MV-4-11 (cell line): ENCODE measurements at regions not wholly inside any gene's neighbourhood (a gene's known extent, or its start where the extent isn't known, plus 50 kb on each side); places are given as distances from the start of the nearest gene placed in this dataset.
A peak's percentile ranks its signal among the peaks of the same experiment; 100 is the strongest.
"Not testable (repeated sequence)": the region's sequence is repeated elsewhere in the genome, so short reads cannot be mapped to it uniquely, and the experiment has no call there.

ENCODE experiments used
- DNase-seq: peaks from one replicate; lab custom pipeline; 2025; lab: John Stamatoyannopoulos, UW

DNA sequence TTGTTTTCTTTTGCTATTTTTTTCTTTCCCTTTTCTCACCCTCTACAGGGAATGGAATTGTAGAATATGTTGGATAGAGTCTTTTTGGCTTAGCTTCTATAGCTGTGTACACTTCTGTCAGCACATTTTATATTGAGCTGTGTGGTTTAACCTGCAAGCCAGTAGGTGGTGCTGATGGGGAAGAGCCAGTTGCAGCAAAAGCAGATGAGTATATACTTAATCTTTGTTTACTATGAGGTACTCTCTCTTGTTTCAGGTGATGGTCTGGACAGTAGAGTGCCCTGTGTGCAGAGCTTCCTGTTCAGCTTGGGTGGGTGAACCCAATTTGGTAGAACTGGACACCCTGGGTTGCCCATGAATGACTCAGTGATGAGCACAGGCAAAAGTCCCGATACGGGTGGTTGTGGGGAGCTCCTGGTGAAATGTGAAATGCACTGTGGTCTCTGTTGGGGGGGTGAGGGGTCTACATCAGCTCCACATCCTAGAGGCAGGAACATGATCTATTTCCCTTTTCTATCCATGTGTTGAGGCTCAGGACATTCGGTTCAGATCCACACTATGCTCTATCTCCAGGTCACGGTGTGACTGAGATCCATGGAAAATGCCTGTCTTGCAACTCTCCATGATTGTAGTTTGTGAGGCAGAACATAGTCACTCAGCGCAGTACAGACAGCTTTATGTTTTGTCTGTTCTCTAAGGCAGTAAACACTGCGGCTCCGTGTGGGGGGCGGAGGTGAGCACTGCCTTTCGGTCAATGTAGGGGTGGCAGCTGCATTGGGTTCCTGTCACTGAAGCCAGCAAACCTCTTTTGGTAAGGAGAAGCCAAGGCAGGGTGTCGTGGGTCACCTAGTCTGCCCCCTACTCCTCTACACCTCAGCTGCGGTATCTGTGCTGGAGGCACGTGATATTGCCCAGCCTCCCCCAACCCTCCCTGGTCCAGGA, 353.2 kb downstream of the PRR16 start:
- no peak for DNase-seq

GRCh38 chr5:120818128-120818527, 354.0 kb downstream of the PRR16 start:
- DNase-seq: no peak

DNA sequence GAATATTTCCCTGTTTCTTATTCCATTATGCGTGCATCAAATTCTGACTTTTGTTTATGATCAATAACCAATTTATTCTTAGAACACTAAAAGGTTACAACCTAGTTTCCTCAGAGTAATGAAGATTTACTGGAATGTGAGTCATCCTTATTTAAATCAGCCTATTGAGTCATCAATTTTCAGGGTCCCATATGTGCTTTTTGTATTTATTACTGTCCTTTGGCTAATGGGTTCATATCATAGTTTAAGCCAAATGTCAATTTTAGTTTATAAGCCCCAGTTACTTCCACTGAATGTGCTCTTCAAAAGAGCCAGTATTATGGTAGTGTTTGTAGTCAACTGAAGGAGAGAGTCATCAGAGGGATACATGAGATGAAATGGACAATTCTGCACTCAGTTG, 359.2 kb downstream of the PRR16 start:
- DNase-seq: no peak

DNA sequence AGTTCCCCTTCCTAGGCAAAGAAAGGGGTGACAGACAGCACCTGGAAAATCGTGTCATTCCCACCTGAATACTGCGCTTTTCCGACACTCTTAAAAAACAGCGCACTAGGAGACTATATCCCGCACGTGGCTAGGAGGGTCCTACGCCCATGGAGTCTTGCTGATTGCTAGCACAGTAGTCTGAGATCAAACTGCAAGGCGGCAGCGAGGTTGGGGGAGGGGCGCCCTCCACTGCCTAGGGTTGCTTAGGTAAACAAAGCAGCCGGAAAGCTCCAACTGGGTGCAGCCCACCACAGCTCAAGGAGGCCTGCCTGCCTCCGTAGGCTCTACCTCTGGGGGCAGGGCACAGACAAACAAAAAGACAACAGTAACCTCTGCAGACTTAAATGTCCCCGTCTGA, 367.5 kb downstream of the PRR16 start:
- DNase-seq: not testable (repeated sequence)

GRCh38 chr5:120841830-120842229, 377.7 kb downstream of the PRR16 start:
- no peak for DNase-seq

- DNase-seq: no peak
These were observed 379.4 kb downstream of the PRR16 start for GRCh38 chr5:120843390-120843980.

DNA sequence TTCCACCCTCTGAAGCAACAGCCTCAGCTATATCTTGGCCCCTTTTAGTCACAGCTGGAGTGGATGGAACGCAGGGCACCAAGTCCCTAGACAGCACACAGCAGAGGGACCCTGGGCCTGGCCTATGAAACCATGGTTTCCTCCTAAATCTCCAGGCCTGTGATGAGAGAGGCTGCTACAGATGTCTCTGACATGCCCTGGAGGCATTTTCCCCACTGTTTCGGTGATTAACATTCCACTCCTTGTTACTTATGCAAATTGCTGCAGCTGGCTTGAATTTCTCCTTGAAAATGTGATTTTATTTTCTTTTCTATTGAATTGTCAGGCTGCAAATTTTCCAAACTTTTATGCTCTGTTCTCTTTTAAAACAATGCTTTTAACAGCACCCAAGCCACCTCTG, 384.8 kb downstream of the PRR16 start:
- no peak for DNase-seq

DNA sequence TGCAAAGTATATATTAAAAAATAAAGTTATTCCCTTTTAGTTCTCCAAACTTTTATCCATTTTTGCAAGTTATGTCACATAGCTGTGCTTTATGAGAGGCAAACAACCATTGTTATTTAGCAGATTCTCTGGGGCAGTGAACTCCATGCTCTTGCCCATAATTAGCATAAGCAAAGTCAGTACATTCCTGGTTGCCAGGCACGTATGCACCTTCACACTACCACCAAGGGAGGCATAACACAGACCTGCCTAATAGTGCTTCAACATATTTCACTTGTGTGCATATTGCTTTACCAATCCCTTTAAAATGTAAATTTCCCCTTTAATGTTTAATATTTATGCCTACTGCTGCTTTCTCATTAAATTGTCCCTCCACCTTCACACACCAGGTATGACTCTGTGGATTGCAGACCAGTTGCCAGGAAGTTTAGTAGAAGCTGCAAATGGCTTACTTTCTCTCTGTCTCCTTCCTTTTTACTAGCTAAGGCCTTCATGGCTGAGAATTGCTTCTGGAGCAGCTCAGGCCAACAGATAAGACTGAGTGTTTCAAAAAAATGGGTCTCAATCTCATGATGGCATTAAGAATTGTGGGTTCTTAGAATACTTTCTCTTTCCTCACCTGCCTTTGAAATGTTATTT, 388.2 kb downstream of the PRR16 start:
- DNase-seq: no peak

- no peak for DNase-seq
These were observed 402.9 kb downstream of the PRR16 start for GRCh38 chr5:120866997-120867396.

DNA sequence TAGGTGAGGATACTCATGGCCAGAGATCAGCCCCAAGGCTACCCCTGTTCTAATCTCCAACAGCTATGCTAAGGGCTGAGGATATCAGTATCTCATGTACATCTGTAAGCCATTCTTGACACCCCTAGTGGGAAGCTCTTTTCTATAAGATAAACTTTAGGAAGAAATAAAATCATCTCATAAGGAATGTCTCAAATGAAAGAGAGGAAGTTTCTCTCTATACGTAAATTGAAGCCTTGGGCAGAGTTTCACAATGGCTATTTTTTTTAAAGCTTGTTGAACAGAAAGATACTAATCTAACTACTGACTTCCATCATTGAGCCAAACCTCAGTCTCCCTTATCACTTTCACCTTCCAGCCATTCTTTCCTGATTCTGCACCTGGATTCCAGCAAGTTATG, 405.7 kb downstream of the PRR16 start:
- no peak for DNase-seq

GRCh38 chr5:120872297-120872696, 408.2 kb downstream of the PRR16 start:
- DNase-seq: peak; percentile 2

DNA sequence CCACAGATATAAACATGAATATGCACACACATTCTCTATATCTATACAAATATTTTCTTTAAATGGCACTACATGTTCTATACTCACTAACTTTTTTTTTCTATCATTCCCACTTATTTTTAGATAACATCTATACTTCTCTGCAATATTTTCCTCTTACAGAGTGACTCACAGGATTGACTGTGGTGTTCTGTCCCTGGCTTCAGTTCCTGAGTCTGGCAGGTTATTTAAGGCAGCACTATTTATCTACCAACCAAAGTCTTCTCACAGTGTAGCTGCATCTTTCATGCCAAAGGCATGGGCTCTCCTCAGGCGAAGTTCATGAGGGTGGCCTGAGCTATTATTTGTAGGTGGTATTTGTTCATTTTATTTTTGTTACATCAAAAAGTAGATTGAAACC, 409.0 kb downstream of the PRR16 start:
- no peak for DNase-seq

DNA sequence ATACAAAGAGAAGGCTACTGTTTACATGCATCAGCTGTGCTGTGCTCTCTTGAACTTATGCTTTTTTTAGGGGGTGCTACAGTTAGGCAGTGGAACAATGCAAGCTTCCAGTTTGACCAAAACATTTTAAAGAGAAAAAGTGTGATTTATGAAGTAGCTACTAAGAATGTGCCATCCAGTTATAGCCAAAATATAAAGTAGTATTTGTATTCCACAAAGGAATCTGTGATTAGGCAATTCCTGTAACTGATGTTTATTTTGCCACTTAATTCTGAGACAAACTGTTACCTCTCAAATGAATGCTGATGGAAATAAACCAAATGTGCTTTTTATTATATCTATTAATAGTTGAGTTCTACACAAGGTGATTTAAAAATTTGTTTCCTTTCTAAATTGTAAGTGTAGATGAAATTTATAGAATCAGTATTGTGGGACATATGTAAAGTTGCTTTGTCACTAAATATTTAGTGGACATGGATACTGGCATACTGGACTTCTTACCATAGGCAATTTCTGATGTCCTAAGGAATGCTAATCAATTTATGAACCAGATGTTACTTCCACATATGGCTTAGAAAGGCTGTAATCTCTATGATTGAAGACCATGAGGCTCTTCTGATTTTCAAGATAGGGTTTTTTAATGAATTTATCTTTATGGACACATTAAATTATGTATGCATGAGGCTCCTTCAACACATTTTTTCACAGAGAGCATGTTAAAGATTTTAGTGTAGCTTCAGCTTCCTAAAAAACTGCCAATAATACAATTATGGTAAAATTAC, 410.2 kb downstream of the PRR16 start:
- DNase-seq: no peak

- DNase-seq: no peak
These were observed 418.1 kb downstream of the PRR16 start for GRCh38 chr5:120882038-120882775.

DNA sequence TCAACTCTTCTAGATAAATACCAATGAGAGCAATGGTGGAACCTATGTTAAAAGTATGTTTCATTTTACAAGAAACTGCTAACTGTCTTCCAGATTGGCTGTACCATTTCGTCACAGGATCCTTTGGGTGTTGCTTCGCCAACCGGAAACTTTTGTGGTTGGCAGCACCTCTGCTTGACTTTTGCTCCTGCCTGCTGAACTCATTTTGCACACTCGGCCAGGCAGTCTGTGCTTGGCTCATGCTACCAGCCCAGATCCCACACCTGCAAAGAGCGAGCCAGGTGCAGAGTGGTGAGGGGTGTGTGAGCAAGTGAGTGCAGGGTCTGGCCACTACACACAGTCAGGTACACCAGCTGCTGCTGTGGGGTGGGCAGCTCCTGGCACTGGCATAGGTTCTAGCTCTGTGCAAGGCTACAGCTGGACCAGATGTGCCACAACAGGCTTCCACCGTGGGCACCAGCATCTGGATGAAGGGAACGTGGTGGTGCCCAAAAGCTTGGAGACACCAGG, 422.3 kb downstream of the PRR16 start:
- no peak for DNase-seq

DNA sequence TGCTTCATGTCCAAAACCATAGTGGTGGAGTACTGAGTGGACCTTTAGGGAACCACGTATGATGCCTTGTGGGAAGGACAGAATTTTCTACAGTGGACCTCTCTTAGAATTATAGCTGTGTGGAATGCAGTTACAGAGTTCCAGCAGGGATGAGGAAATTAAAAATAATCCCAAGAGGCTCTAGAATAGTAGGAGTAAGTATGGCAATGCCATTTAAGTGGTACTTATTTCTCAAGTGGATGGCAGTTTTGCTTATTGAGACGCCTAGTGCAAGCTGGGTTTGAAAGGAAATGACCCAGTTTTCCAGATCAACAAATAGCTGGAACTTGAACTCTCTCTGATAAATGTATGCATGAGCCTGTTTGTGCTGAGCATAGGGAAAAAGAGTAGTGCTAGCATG, 431.6 kb downstream of the PRR16 start:
- no peak for DNase-seq

DNA sequence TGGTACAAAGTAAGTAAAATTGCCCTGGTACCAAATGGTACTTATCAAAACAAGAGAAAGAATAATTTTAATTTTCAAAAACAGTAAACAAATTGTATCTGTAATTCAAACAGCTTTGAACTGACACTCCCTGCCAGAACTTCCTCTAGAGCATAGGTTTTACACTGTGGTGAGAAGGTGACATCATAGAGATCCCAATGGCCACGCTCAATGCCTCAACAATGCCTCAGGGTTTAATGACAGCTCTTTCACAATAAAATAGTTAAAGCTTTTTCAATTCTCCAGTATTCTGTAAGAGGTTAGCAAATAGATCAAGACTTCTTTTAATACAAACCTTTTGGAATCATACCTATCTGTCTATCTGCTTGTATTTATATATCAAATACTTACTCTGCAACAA, 437.1 kb downstream of the PRR16 start:
- DNase-seq: no peak

- no peak for DNase-seq
These were observed 443.9 kb downstream of the PRR16 start for GRCh38 chr5:120907953-120908352.

DNA sequence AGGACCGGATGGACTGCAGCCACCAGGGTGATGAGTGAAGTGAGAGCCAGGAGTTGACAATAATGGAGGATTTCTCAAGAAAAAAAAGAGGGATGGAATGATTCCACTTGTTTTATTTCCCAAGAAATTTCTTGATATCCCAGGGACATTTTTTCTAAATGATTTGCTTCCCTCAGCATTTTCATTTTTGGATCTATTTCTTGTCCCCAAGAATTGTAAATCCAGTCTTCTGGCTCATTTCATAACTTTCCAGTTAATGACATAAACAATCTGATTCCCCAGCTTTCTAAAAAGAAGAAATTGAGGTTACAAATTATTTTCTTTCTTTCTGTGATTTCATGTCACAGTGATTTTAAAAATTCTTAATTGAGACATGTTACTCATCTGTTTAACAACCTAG, 446.5 kb downstream of the PRR16 start:
- no peak for DNase-seq

DNA sequence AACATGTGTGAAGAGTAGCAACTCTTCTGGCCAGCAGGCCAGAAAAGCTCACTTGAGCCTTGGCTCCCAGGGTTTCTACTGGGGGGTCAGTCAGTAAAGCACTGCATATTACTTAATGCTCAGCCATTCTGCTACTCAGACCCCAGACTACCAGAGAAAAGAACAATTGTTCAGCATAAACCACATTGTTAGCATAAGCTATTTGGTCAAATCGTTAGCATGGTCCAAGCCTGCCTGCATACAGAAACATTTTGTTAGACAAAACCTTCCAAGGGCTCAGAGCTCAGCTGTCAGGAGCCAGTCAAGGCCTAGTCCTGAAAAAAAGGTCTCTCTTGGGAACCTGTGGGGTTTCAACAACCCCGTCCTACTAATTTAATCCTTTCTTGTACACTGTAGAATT, 449.3 kb downstream of the PRR16 start:
- DNase-seq: no peak

- DNase-seq: no peak
These were observed 453.2 kb downstream of the PRR16 start for GRCh38 chr5:120917214-120917758.
